ENCODE measurements at regions not wholly inside any gene's neighbourhood (a gene's known extent, or its start where the extent isn't known, plus 50 kb on each side); places are given as distances from the start of the nearest gene placed in this dataset.

GRCh38 chr2:147636238-147636882, 208.5 kb upstream of the ACVR2A start:
- no peak for TF ChIP-seq POLR2A (IDR thresholded peaks at IDR 0.05)
- TF ChIP-seq, protein P1, sequence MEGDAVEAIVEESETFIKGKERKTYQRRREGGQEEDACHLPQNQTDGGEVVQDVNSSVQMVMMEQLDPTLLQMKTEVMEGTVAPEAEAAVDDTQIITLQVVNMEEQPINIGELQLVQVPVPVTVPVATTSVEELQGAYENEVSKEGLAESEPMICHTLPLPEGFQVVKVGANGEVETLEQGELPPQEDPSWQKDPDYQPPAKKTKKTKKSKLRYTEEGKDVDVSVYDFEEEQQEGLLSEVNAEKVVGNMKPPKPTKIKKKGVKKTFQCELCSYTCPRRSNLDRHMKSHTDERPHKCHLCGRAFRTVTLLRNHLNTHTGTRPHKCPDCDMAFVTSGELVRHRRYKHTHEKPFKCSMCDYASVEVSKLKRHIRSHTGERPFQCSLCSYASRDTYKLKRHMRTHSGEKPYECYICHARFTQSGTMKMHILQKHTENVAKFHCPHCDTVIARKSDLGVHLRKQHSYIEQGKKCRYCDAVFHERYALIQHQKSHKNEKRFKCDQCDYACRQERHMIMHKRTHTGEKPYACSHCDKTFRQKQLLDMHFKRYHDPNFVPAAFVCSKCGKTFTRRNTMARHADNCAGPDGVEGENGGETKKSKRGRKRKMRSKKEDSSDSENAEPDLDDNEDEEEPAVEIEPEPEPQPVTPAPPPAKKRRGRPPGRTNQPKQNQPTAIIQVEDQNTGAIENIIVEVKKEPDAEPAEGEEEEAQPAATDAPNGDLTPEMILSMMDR (IDR thresholded peaks at IDR 0.05) = no peak

All from testis (tissue), 2 donors.